Right renal cortex interstitium (tissue), 3 donors: ENCODE measurements at regions not wholly inside any gene's neighbourhood (a gene's known extent, or its start where the extent isn't known, plus 50 kb on each side); places are given as distances from the start of the nearest gene placed in this dataset.
A peak's percentile ranks its signal among the peaks of the same experiment; 100 is the strongest.

Experiments
- DNase-seq, 3 donors: peaks; one replicate each; pipeline ENCODE4 v3.0.0-alpha.2; 2013; ENCODE audit warnings: low read depth in 3 of 3, low spot score in 2 of 3

DNA sequence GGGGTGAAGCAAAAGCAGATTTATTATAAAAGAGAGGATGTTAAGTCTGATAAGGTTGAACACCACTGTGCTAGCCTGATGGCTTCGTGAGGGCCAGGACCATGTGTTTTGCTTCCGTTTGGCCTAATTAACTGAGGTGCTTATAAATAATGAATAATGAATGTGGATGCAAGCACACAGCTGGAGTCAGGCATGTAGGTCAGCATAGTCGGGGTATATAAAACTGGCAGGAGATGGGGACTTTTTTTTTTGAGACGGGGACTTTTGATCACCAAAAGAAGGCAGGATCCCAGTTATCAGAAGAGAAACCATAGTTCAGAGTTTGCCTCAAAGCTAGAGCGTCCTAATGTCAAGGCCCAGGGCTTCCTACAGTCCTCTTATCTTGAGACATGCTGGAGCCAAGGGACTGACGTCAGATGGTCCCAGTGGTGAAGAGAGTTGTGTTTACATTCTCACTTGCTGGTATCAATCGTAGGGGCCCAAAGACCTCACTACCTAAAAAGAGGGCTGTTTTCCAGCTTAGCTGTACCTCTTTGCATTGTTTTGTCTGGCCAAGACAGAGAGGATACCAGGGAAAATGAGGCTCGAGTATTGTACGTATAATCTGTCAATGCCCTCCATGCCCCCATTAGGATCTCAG is 50.4 kb downstream of the RTL9 start:
- no peak for DNase-seq

DNA sequence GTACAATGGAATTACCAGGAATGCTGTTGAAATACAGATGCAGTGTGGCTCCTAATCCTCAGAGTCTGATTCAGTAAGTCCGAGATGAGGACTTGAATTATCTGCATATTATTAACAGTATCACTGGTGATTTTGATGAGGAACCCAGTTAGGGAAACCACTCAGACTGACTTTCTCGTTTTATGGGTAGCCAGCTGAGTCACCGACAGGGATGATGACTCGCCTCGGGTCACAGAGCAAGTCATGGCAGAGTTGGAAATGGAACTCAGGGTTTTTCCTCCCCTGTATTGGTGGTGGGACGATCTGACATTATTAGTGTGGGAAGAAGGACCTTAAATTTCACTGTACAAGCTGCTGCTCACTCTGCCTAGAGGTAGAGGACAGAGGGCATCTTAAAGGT is 51.3 kb downstream of the RTL9 start:
- DNase-seq, result no peak

DNA sequence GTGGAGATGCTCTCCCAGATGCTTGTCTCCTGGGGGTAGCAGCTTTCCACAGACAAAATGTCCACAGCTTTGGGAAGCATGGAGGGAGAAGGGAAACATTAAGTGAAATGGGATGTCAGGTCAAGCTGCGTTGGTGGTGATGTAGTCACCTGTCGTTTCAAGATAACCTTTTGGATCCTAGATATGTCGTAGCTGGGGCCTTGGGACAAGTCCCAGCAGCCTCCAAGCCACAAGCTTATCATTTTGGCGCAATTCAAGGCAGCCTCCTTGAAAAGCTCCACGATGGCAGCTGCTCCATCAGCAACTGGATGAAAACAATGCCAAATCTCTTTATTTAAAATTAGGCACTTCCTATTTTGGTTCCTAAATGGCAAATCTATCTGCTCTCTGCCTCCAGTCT is 52.0 kb downstream of the RTL9 start:
- DNase-seq, result no peak

DNA sequence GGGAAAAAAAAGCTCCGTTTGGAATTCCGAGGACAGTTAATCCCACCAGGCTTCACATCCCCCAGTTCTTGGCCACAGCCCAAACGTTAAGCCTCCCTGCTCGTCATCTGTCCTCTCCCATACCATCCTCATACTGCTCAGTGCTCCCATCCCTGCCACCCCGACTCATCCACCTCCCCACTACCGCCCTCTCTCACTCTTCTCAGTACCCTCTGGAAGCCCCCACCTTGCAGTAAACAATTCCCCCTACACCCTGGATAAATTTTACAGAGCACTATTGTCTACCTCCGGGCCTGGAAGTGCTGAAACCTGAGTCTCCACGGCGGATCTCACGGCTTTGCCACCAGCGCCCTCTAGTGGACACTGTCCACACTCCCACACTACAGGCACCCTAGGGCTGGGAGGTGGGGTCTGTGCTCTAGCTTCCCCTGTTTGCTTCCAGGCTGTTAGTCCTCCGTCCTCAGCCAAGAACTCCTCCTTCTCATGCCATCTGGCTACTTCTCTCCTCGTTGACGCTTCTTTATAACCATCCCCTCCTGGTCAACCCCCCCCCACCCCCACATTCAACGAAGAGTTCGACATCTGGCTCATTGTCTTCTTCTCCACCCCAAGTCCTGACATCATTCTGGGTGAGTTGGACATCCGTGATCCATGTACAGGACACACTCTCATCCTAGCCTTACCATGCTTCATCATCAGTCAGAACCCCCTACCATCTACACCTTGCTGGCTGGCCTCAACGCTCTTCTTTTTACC is 54.5 kb downstream of the RTL9 start:
- peak in 2 of 3 donors; percentile 31 to 56 for DNase-seq

DNA sequence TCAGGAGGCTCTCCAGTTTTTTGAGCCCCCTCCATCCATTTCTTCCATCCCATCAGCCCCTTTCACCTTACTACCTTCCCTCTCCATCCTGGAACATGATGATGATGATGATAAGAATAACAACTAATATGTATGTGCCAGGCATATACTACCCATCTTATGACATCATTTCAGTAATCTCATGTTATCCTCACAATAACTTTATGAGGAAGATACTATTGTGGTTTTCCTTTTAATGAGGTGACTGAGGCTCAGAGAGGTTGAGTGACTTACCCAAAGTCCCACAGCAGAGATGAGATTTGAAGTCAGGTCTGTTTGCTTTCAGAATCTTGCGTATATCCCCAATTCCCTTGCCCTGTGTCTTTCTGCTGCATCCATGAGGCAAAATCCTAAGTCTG is 55.1 kb downstream of the RTL9 start:
- DNase-seq, result no peak

DNA sequence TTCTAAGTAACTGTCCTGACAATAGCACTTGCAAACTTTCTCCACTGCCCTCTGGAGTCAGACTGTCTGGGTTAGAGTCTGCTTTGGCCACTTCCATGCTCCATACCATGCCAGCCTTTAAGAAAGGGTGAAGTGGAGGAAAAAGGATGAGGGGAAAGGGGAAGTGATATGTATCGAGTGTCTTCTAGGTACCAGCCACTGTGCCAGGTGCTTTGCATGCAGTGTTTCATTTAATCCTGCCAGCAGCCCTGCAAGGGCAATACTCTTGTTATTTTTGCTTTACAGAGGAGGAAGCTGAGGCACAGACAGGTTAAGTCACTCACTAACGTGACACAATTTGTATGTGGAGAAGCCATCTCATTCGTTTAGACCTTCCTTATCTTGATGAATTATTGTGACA is 55.6 kb downstream of the RTL9 start:
- no peak for DNase-seq

DNA sequence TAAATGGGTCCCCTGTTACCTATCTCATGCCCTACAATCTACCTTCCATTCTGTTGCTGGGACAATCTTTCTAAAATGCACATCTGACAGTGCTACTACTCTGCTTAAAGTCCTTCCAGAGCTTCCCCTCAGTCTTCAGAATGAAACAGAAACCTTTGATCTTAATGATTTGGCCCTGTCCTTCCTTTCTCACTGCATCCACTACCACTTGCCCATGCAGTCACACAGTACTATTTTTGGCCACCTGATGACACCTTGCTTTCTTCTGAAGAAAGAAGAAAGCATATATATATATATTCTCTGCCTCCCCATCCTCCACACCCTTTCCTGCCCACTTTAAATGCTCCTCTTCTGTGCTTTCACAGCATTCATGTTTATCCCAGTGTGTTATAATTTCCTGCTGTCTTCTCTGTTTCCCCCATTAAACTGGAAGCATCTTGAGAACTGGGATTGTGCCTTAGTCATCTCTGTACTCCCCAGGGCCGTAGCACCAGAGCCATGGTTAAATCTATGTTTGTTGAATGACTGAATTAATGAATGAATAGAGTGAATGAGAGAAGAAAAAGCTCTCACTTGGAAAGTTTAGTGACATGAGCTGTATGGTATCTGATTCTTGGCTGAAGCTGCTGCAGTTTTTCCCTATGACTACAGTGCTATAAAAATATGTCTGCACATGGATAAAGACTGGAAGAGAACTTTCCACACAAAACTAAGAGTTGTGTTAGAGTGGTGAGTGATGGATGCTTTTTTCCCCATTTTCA is 56.2 kb downstream of the RTL9 start:
- no peak for DNase-seq

DNA sequence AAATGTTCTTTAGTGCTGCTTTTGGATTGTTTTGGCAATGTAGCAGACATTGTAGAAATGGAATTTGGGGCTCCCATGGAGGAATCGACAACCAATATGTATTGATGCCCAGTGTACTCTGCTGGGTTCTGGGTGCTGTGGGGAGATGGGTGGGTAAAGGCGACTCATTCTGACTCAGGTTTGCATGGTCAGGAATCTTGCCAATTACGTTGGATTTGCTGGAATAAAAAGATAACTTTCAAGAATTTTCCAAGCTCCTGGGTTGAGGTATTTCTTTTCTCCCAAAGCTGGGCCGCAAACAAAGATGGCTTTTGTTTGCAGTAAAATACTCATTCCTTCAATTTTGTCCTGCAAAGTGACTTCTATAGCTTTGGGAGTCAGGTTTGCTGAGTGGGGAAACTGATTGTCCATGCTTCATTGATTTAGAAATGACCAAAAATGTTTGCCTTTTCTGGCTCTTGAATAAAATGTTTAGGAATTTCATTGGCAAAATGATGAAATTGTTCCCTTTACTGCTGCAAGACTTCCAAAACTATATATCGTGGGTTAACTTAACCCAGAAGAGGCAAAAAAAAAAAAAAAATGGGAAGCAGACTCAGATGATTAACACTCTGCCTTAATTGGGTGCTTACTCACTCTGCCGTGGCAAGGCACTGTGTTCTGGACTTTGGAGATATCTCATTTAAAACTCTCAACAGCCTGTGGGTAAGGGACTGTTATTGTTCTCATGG is 57.0 kb downstream of the RTL9 start:
- DNase-seq, result no peak

DNA sequence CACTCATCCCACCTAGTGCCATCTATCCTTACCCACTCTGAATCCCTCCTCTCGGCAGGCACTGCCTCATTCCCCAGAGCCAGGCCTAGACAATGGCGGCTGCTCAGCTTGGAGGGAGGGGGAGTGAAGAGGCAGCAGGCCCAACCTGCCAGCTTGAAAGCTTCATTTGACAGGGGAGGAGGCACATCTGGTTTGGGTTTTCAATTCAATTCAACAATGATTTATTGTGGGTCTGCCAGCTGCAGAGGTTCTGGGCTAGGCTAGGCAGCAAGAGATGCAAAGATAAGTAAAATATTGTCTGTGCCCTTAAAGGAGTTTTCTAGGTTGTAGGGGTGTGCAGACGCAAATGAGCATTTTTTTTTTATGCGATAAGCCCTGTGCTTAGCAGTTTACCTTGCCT is 58.5 kb downstream of the RTL9 start:
- DNase-seq, result no peak

DNA sequence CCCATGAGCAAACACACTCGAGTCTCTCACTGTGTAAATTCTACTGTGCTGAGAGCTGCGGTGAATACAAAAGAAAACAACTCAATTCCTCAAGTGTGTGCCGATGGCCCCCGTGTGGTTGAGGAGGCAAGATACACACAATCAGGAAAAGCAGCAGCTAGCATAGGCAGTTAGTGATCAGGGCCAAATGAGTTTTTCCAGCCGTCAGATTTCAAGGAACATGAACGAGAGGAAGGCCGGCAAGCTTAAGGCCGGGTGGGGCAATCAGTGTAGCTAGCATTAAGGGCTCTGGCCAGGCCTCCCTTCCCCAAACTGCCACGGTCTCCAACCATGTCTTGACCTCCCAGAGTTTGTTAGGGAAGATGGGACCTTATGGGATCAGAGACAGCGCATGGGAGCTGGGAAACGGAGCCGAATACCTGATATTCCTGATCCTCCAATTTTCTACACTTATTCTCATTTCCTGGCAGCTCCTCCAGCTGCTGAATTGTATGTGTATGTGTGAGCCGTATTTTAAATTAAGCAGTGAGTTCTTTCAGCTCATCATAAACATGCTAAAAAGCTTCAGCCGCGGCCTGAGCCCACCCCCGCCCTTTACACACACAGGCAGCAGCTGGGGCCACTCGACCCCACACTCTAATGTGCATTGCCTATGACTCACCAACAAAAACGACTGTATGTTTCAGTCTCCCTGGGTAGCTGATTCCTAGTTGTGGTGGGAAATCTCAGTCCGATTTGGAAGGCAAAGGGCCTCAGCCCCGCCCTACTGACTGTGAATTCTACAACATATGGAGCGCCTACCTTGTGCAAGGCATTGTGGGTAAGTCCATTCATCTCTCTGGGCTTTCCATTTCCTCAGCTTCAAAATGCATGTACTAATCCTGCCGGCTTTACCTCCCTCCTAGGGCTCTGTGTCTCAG is 59.9 kb downstream of the RTL9 start:
- DNase-seq, result no peak

DNA sequence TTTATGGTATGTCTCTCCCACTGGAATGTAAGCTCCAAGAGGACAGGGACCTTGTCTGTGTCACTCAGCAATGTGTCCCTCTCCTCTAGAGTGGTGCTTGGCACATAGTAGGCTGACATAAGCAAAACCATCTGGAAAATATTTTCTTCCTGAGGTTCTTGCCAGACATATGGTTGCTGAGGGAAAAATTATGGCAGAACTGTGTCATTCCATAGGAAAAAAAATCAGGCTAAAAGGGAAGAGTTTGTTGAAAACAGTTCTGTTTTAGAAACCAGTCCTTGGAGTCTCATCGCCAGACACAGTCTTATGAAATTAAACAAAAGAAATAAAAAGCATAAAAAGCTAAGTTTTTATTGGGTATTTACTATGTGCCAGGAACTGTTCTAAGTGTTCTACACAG is 60.9 kb downstream of the RTL9 start:
- no peak for DNase-seq

DNA sequence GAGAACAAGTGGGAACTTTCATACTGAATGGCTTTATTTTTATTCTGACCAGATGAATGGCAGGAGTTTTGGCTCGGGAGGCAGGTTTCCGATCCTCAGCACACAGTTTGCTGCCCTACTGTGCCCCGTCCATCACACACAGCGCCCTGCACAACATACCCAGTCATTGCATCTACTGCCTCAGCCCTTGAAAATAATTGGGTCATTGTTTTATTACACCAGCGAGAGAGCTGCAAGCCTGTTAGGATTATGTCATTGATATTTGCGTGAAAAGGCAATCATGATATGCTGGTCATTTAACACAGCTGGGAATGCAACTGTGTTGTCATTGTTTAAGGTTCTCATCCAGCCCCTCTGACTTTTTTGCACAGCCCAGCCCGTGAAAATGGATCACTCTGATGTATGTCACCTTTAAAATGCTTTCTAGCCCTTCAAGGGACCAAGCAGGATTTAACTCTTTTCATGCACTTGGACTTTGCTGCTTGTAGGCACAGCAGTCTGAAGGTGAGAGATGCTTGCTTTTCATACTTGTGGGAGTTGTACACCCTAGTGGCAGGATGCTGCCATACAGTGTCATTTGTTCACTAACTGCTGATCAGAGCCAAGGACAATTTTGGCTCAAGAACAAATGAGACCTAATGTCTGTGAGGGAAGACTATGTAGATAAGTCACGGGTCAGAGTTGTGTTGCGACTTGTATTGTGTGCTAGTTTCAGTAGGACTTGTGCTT is 62.3 kb downstream of the RTL9 start:
- no peak for DNase-seq

DNA sequence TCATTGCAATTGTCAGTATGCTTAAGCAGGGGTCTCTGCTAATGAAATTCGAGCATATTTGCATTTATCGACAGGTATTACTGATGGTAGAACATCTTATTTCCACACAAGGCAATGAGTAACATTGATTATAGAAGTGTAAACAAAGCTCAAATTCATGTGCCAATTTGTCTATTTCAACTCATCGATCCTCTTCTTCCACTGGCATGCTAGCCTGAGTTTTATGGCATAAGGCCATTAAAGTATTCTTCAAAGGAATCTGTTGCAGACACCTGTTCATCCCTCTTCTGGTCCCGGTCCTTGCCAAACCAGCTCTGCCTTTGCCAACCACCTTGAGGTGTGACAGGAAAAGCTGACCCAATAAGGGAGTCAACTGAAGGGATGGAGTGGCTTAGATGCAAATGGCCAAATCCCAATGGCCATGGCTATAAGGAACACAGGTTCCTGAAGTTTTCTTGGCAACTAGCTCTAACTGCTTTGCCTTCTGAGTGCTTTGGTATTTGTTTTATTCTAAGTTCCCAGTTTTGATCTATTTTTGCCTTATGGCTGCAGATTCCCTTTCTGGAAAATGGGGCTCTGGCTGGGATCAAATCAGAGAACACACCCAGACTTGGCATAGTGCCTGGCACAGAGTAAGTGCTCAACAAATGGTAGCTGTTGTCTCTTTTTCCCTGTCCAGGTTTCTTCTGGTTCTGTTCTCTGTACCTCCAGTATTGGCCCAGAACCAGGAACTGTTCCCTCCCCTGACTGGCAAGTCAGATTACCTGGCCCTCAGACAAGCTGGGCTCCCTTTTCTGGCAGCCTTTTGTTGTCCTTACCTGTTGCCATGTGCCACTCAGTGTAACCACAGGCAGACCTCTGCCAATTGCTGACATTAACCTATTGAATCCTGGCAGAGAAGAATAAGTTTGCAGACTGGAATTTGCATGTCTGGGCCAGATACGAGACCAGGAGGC is 63.1 kb downstream of the RTL9 start:
- DNase-seq, result no peak

DNA sequence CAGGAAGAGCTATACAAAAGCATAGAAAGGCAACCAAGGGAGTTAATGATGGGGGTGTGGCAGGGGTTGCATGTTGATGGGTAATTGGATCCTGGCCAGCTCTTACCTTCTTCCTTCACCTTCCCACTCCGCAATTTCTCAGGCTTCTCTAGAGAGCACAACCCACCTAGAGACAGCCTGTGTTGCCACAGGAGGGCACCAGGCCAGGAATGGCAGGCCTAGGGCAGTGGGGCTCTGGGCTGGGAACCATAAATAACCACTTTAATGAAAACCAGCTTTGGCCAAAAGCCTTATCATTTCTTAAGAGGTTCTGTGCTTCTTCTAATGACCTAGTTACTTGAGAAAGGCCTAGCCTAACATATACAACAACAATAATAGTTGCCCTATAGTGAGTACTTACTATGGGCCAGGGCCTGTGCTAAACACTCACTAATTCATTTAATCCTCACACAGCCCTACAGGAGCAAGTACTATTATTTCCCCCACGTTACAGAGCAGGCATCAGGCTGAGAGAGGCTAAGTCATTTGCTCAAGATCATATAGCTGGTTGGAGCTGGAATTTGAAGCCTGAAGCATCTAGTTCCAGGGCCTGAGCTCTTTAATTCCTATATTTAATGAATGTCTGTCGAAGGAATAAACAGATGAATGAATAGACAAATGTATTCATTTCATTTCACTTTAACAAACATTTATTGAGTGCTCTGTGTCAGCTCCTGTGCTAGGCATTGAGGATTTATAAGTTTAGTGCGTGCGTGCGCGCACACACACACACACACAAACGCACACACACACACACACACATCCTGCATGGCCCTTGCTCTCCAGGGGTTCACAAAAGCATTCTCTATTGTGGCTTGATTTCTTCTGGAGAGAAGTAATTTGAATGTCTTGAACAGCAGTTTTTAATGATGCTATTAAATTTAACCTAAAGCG is 66.8 kb downstream of the RTL9 start:
- no peak for DNase-seq

DNA sequence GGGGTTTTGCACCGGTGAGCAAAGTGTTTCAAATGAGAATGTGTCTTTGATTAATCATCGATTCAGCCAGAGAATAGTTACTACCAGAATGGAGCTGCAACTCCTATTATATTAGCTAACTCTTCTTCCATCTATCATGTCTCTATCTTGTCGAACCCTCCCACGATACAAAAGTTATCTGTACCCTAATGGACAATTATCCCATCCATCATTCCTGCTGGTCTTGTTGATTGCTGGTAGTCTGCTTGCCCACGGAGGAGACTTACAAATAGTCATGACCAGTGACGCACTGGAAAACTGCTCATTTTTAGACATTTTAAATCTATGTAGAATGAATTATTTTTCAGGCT is 67.5 kb downstream of the RTL9 start:
- DNase-seq, result no peak

DNA sequence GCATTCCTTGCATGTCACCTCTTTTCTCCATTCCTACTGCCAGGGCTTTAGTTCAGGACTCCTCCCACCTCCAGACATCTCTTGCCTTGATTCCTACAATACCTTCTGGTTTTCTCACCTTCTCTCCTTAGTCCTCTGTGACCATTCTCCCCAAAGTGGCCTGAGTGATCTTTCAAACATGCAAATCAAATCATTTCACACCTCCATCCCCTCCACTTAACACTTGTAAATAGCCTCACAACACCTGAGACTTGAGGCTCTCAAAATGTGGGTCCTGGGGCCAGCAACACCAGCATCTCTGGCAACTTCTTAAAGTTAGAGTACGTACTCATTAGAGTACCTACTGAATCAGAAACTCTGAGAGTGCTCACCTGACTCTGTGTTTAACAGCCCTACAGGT is 68.4 kb downstream of the RTL9 start:
- DNase-seq, result no peak

DNA sequence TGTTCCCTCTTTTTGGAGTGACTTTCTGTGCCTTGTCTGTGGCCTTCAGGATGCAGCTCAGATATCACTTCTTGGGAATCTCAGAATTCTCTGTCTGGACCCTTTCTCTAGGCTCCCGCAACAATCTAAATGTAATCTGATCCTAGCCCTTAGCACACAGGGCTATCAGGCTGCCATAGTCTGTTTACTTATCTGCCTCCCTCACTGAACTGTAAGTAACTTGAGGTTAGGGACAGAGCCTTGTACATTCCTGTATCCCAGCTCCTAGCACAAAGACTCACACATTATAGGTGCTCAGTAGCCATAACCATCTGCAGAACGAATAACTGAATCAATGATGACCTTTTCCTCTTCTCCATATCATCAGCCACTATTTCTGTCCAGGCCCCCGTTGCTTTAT is 69.5 kb downstream of the RTL9 start:
- DNase-seq, result no peak
